A549 (cell line): ENCODE measurements at regions not wholly inside any gene's neighbourhood (a gene's known extent, or its start where the extent isn't known, plus 50 kb on each side); places are given as distances from the start of the nearest gene placed in this dataset.

Source experiments
- ATAC-seq, 2 experiments: fragments of 200-7000 bp in 1 of 2; fragments of >200 bp in 1 of 2; cut with Nextera tagmentation in 1 of 2; cut with Tn5 transposase in 1 of 2; 3 replicates each; pipeline versions ENCODE4 v1.8.0 to v1.9.1; 2018 to 2020; ENCODE audit warnings: mild to moderate bottlenecking in 1 of 2, moderate library complexity in 1 of 2
- CTCF ChIA-PET: fragments of 300-600 bp; sonication (Branson Sonifier 250); formaldehyde crosslinking; extraction: SDS; loops from one replicate; lab custom pipeline; 2021; ENCODE audit warnings: antibody characterized with exemption, inconsistent platforms; lab: Yijun Ruan, JAX
- POLR2A ChIA-PET: fragments of 350-600 bp; formaldehyde crosslinking; extraction: SDS; loops from one replicate; lab custom pipeline; 2021; ENCODE audit warnings: antibody characterized with exemption, inconsistent platforms; lab: Yijun Ruan, JAX
- DNase-seq, 2 experiments: peaks; one replicate each; pipeline versions ENCODE4 v3.0.0 to v3.0.0-alpha.2; 2011 to 2016; ENCODE audit warnings: low read depth in 1 of 2, low spot score in 1 of 2
- FAIRE-seq: peaks from 2 replicates; lab custom pipeline; 2011; peaks lifted over from hg19 to GRCh38; lab: Jason Lieb, UNC
- H3K27ac ChIP-seq, 2 experiments: fragments of >200 bp; sonication (Bioruptor Twin); formaldehyde crosslinking; 3 replicates each; pipeline ENCODE4 v1.5.1; 2016 to 2017
- H3K4me1 ChIP-seq: fragments of >200 bp; sonication (Bioruptor Twin); formaldehyde crosslinking; 3 replicates; pipeline ENCODE4 v1.6.1; 2016
- H3K4me2 ChIP-seq: fragments of >200 bp; sonication (Bioruptor Twin); formaldehyde crosslinking; 3 replicates; pipeline ENCODE4 v1.6.1; 2016
- H3K4me3 ChIP-seq: fragments of >200 bp; sonication (Bioruptor Twin); formaldehyde crosslinking; 3 replicates; pipeline ENCODE4 v1.5.1; 2016
- H3K9me3 ChIP-seq: fragments of >200 bp; sonication (Bioruptor Twin); formaldehyde crosslinking; 3 replicates; pipeline ENCODE4 v1.6.1; 2016
- CHD2 ChIP-seq: fragments of 150-350 bp; IDR thresholded peaks from 2 replicates; pipeline ENCODE4 v1.6.1; 2014; ENCODE audit warnings: low read length; ENCODE audit not compliant: partially characterized antibody
- CHD4 ChIP-seq: fragments of 200-600 bp; sonication (generic); IDR thresholded peaks from 2 replicates; pipeline ENCODE4 v1.6.1; 2016; ENCODE audit warnings: antibody characterized with exemption, mild to moderate bottlenecking, borderline replicate concordance
- FOSB ChIP-seq: fragments of 250-450 bp; sonication (Bioruptor Pico); IDR thresholded peaks from 2 replicates; pipeline ENCODE4 v1.5.0; 2020; ENCODE audit warnings: mild to moderate bottlenecking, moderate library complexity
- FOXS1 ChIP-seq: fragments of 250-450 bp; sonication (Bioruptor Pico); IDR thresholded peaks from 2 replicates; pipeline ENCODE4 v1.5.0; 2020; ENCODE audit warnings: mild to moderate bottlenecking, moderate library complexity
- GATA3 ChIP-seq: IDR thresholded peaks from 2 replicates; pipeline ENCODE4 v1.6.1; 2012; ENCODE audit warnings: borderline replicate concordance
- JUN ChIP-seq, 2 experiments: fragments of >200 bp; sonication (Bioruptor Twin); formaldehyde crosslinking; IDR thresholded peaks; 2 replicates in 1 of 2; 3 replicates in 1 of 2; pipeline ENCODE4 v1.6.1; 2016 to 2017
- JUNB ChIP-seq: fragments of >200 bp; sonication (Bioruptor Twin); formaldehyde crosslinking; IDR thresholded peaks from 2 replicates; pipeline ENCODE4 v1.6.1; 2016
- MAFK ChIP-seq: fragments of 450-650 bp; IDR thresholded peaks from 2 replicates; pipeline ENCODE4 v1.6.1; 2014; ENCODE audit not compliant: partially characterized antibody
- MAZ ChIP-seq: fragments of 150-350 bp; IDR thresholded peaks from 2 replicates; pipeline ENCODE4 v1.6.1; 2014; ENCODE audit warnings: antibody characterized with exemption, low read depth, low read length, borderline replicate concordance
- NR3C1 ChIP-seq: fragments of >200 bp; sonication (Bioruptor Twin); formaldehyde crosslinking; IDR thresholded peaks from 3 replicates; pipeline ENCODE4 v1.6.1; 2017
- POLR2AphosphoS2 ChIP-seq: conservative IDR thresholded peaks from 2 replicates; pipeline ENCODE4 v1.6.1; 2012; ENCODE audit warnings: low read length, improper control_type of control experiment, inconsistent platforms
- RARB ChIP-seq: fragments of 250-450 bp; sonication (Bioruptor Pico); IDR thresholded peaks from 2 replicates; pipeline ENCODE4 v1.8.0; 2021; ENCODE audit warnings: mild to moderate bottlenecking, moderate library complexity
- RFX5 ChIP-seq: fragments of 450-650 bp; IDR thresholded peaks from 2 replicates; pipeline ENCODE4 v1.7.1; 2014; ENCODE audit warnings: antibody characterized with exemption, mild to moderate bottlenecking, moderate library complexity
- RNF2 ChIP-seq: fragments of 200-600 bp; sonication (generic); IDR thresholded peaks from 2 replicates; pipeline ENCODE4 v1.6.1; 2016; ENCODE audit warnings: low read depth, mild to moderate bottlenecking, antibody characterized with exemption, moderate library complexity, borderline replicate concordance
- WGBS: methylation state at CpG from one replicate; pipeline ENCODE4 v1.1.6; 2017; ENCODE audit errors: missing lambda C conversion rate; 5-methylcytosine and 5-hydroxymethylcytosine counted together
- TF ChIP-seq, protein P1 (sequence below): IDR thresholded peaks from 2 replicates; pipeline ENCODE4 v1.6.1; 2012; ENCODE audit warnings: low read depth, borderline replicate concordance
- TF ChIP-seq, protein P2 (sequence below): fragments of >200 bp; sonication (Bioruptor Twin); formaldehyde crosslinking; IDR thresholded peaks from 3 replicates; pipeline ENCODE4 v1.5.1; 2016
- TF ChIP-seq, protein P3 (sequence below): IDR thresholded peaks from 2 replicates; pipeline ENCODE4 v1.6.1; 2012
- TF ChIP-seq, protein P4 (sequence below): fragments of 150-350 bp; IDR thresholded peaks from 2 replicates; pipeline ENCODE4 v1.6.1; 2014; ENCODE audit warnings: low read depth, mild to moderate bottlenecking, low read length
- TF ChIP-seq, protein P5 (sequence below): IDR thresholded peaks from 2 replicates; pipeline ENCODE4 v1.6.1; 2012

DNA sequence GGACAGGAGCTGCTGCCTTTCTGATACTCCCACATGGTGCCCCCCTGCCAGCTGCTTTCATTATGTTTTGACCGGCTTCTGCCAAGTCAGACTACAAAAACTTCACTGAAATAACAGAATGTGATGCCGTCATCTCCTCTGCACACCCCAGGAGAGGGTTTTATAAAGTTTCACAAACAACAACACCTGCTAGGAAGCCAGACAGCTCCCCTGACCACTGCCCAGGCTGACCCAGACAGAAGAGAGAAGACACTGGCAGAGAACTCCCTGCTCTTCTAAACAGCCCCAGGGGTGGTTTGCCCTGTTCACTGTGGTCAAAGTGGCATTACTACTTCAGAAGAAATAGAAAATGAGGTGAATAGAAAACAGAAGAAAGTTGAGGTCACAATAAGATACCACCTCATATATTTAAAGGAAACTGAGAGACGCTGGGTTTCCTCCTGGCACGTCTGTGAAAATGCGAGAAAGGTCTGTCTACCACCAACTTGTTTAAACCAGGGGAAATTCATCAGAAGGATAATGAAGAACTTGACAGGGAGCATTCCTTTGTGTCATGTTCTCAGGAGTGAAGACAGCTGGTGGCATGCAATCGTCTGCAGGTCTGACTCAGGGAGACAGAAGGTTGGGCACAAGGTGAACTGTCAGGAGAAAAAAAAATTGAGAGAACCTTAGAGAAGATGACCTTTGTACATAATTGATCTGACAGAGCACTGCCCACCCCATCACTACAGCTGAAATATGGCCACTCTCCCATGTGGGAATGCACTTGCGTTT is 119.0 kb upstream of the NFIA start:
- FAIRE-seq, result no peak

DNA sequence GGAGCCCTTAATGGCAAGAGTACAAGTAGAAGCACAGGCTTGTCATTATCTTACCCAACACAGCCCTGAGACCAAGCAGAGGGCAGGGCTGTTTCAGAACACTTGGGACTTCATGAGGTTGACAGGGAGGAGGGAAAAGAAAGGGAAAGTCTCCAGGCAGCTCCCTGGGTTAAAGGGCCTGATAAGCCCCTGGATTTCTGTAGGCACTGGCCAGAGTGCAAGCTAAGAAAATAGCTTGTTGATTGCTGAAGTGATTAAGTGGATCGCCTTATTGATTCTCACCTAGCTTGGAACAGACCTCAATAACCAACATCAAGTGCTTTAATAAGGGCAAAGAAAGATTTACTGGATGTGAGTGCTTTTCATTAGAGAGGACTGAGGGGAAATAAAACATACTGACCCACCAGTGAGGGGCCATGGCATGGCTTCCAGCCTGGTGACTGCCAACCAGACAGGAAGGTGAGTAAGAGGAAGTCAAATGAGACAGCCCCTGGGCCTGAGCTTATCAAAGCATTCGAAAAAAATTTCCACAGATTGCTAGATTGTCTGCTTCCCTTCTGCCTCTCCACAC is 121.4 kb upstream of the NFIA start:
- POLR2A ChIA-PET, result no interaction called here
- DNase-seq (no peak), FAIRE-seq (no peak), ATAC-seq (no peak)
- H3K9me3 ChIP-seq, result peaks cover 9% of the 10 kb centered on the region; the same call in 2 of the 3 replicates
- no peak overlapping the region for H3K27ac ChIP-seq
- CTCF ChIA-PET, result no interaction called here
- 41% methylated on average over 2 of the region's 2 CpGs for WGBS
- no peak overlapping the region for H3K4me3 ChIP-seq
- H3K4me1 ChIP-seq, result no peaks in the 10 kb centered on the region
- TF ChIP-seq, protein P1, sequence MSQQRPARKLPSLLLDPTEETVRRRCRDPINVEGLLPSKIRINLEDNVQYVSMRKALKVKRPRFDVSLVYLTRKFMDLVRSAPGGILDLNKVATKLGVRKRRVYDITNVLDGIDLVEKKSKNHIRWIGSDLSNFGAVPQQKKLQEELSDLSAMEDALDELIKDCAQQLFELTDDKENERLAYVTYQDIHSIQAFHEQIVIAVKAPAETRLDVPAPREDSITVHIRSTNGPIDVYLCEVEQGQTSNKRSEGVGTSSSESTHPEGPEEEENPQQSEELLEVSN, result no peak
- no peak overlapping the region for H3K4me2 ChIP-seq

More for the DNA sequence above, 119.0 kb upstream of the NFIA start:
- Histone ChIP-seq H3K4me2 (no peak overlapping the region), H3K4me1 (no peaks in the 10 kb centered on the region)
- ChIA-PET POLR2A (no interaction called here), CTCF (interaction anchor here (0.6 to 1.0 kb wide), 3 partner anchors 9 to 1033 kb away, joined by 3 read pairs; no protein-coding TSS in a partner anchor)
- TF ChIP-seq, protein P2, sequence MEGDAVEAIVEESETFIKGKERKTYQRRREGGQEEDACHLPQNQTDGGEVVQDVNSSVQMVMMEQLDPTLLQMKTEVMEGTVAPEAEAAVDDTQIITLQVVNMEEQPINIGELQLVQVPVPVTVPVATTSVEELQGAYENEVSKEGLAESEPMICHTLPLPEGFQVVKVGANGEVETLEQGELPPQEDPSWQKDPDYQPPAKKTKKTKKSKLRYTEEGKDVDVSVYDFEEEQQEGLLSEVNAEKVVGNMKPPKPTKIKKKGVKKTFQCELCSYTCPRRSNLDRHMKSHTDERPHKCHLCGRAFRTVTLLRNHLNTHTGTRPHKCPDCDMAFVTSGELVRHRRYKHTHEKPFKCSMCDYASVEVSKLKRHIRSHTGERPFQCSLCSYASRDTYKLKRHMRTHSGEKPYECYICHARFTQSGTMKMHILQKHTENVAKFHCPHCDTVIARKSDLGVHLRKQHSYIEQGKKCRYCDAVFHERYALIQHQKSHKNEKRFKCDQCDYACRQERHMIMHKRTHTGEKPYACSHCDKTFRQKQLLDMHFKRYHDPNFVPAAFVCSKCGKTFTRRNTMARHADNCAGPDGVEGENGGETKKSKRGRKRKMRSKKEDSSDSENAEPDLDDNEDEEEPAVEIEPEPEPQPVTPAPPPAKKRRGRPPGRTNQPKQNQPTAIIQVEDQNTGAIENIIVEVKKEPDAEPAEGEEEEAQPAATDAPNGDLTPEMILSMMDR, result no peak
- TF ChIP-seq NR3C1 (no peak), RNF2 (no peak), JUN (IDR thresholded peaks at IDR 0.05) (no peak), POLR2AphosphoS2 (no peak), RARB (no peak), CHD2 (no peak), MAFK (no peak), JUNB (no peak), FOSB (CRISPR knock-in tag) (no peak), MAZ (no peak), RFX5 (no peak), FOXS1 (CRISPR knock-in tag) (no peak), GATA3 (no peak), CHD4 (no peak)
- TF ChIP-seq, protein P3, sequence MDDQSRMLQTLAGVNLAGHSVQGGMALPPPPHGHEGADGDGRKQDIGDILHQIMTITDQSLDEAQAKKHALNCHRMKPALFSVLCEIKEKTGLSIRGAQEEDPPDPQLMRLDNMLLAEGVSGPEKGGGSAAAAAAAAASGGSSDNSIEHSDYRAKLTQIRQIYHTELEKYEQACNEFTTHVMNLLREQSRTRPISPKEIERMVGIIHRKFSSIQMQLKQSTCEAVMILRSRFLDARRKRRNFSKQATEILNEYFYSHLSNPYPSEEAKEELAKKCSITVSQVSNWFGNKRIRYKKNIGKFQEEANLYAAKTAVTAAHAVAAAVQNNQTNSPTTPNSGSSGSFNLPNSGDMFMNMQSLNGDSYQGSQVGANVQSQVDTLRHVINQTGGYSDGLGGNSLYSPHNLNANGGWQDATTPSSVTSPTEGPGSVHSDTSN, result no peak
- TF ChIP-seq, protein P4, sequence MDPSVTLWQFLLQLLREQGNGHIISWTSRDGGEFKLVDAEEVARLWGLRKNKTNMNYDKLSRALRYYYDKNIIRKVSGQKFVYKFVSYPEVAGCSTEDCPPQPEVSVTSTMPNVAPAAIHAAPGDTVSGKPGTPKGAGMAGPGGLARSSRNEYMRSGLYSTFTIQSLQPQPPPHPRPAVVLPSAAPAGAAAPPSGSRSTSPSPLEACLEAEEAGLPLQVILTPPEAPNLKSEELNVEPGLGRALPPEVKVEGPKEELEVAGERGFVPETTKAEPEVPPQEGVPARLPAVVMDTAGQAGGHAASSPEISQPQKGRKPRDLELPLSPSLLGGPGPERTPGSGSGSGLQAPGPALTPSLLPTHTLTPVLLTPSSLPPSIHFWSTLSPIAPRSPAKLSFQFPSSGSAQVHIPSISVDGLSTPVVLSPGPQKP, result no peak
- TF ChIP-seq, protein P1, result no peak
- TF ChIP-seq, protein P5, sequence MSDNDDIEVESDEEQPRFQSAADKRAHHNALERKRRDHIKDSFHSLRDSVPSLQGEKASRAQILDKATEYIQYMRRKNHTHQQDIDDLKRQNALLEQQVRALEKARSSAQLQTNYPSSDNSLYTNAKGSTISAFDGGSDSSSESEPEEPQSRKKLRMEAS, result no peak
- TF ChIP-seq, all 56 proteins: peak for 0
- WGBS, result 54% methylated on average over 7 of the region's 7 CpGs
- H3K27ac ChIP-seq, result no peak overlapping the region
- H3K4me3 ChIP-seq, result no peak overlapping the region
- ATAC-seq (no peak), DNase-seq (no peak)
- peaks cover 7% of the 10 kb centered on the region; the same call in 2 of the 3 replicates for H3K9me3 ChIP-seq
